HG03060 (cell line): ENCODE measurements at regions not wholly inside any gene's neighbourhood (a gene's known extent, or its start where the extent isn't known, plus 50 kb on each side); places are given as distances from the start of the nearest gene placed in this dataset.

Experiments
- ATAC-seq: cut with Tn5 transposase; IDR thresholded peaks from one replicate; pipeline ENCODE4 v1.9.1; 2021; ENCODE audit warnings: low read depth, moderate number of reproducible peaks; ENCODE audit not compliant: unreplicated experiment

- no peak for ATAC-seq
Measured at GRCh38 chr12:93317227-93317626, 60.5 kb upstream of the NUDT4 start.

- no peak for ATAC-seq
Measured at GRCh38 chr12:93318720-93319522, 58.8 kb upstream of the NUDT4 start.

- no peak for ATAC-seq
Measured at GRCh38 chr12:93319523-93320050, 58.1 kb upstream of the NUDT4 start.

GRCh38 chr12:93322784-93323183, 54.9 kb upstream of the NUDT4 start:
- no peak for ATAC-seq

- ATAC-seq, result no peak
Measured at GRCh38 chr12:93323625-93324329, 53.9 kb upstream of the NUDT4 start.

GRCh38 chr12:93325855-93326254, 51.9 kb upstream of the NUDT4 start:
- ATAC-seq, result no peak
